Nephron progenitor cell (in vitro differentiated cells): ENCODE measurements at regions not wholly inside any gene's neighbourhood (a gene's known extent, or its start where the extent isn't known, plus 50 kb on each side); places are given as distances from the start of the nearest gene placed in this dataset.

ENCODE experiments used
- DNase-seq: peaks from one replicate; pipeline ENCODE4 v3.0.0; 2021
- H3K27ac Mint-ChIP-seq: 2 replicates; pipeline ENCODE4 v1.8.0; 2021; ENCODE audit warnings: mild to moderate bottlenecking, moderate library complexity, mixed read lengths
- H3K27me3 Mint-ChIP-seq: 2 replicates; pipeline ENCODE4 v1.8.0; 2021; ENCODE audit warnings: mild to moderate bottlenecking, low read depth, mixed read lengths; ENCODE audit not compliant: poor library complexity
- H3K36me3 Mint-ChIP-seq: 2 replicates; pipeline ENCODE4 v1.8.0; 2021; ENCODE audit warnings: low read depth, mixed read lengths
- H3K4me1 Mint-ChIP-seq: 2 replicates; pipeline ENCODE4 v1.8.0; 2021; ENCODE audit warnings: mixed read lengths
- H3K4me3 Mint-ChIP-seq: 2 replicates; pipeline ENCODE4 v1.8.0; 2021; ENCODE audit warnings: mild to moderate bottlenecking, moderate library complexity, mixed read lengths
- H3K9me3 Mint-ChIP-seq: 2 replicates; pipeline ENCODE4 v1.8.0; 2021; ENCODE audit warnings: mild to moderate bottlenecking, moderate library complexity, mixed read lengths
- TF ChIP-seq, protein P1 (sequence below): fragments of 200-600 bp; sonication (generic); IDR thresholded peaks from 2 replicates; pipeline ENCODE4 v1.5.0; 2021; ENCODE audit warnings: antibody characterized with exemption

DNA sequence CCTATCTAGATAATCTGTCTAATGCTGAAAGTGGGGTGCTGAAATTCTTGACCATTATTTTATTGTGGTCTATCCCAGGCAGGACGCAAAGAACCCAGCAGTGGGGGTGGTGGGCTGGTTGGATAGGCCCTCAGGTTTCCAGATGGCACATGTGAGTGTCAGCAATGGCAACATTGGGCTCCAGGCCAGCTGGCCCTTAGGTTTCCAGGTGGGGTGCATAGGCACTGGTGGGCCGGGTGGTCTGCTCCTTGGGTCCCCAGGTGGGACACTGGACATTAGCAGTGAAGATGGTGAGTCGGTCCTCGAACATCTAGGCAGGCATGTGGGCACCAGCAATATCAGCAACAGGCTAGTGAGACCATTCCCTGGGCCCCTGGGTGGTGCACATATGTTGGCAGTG lies 680.3 kb upstream of the ACVR2A start:
- no peaks in the 10 kb centered on the region for H3K9me3 Mint-ChIP-seq
- peaks cover 6% of the 10 kb centered on the region for H3K27me3 Mint-ChIP-seq
- no peak overlapping the region for H3K27ac Mint-ChIP-seq
- no peaks in the 10 kb centered on the region for H3K36me3 Mint-ChIP-seq
- TF ChIP-seq, protein P1, sequence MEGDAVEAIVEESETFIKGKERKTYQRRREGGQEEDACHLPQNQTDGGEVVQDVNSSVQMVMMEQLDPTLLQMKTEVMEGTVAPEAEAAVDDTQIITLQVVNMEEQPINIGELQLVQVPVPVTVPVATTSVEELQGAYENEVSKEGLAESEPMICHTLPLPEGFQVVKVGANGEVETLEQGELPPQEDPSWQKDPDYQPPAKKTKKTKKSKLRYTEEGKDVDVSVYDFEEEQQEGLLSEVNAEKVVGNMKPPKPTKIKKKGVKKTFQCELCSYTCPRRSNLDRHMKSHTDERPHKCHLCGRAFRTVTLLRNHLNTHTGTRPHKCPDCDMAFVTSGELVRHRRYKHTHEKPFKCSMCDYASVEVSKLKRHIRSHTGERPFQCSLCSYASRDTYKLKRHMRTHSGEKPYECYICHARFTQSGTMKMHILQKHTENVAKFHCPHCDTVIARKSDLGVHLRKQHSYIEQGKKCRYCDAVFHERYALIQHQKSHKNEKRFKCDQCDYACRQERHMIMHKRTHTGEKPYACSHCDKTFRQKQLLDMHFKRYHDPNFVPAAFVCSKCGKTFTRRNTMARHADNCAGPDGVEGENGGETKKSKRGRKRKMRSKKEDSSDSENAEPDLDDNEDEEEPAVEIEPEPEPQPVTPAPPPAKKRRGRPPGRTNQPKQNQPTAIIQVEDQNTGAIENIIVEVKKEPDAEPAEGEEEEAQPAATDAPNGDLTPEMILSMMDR: no peak
- no peaks in the 10 kb centered on the region for H3K4me1 Mint-ChIP-seq
- no peak for DNase-seq
- H3K4me3 Mint-ChIP-seq: no peak overlapping the region

- H3K4me3 Mint-ChIP-seq: no peak overlapping the region
- H3K9me3 Mint-ChIP-seq: no peaks in the 10 kb centered on the region
- H3K27me3 Mint-ChIP-seq: peaks cover 3% of the 10 kb centered on the region
- no peak overlapping the region for H3K27ac Mint-ChIP-seq
- no peaks in the 10 kb centered on the region for H3K36me3 Mint-ChIP-seq
- TF ChIP-seq, protein P1: no peak
- H3K4me1 Mint-ChIP-seq: no peaks in the 10 kb centered on the region
- no peak for DNase-seq
Observed at GRCh38 chr2:147161746-147162145, 683.1 kb upstream of the ACVR2A start.

DNA sequence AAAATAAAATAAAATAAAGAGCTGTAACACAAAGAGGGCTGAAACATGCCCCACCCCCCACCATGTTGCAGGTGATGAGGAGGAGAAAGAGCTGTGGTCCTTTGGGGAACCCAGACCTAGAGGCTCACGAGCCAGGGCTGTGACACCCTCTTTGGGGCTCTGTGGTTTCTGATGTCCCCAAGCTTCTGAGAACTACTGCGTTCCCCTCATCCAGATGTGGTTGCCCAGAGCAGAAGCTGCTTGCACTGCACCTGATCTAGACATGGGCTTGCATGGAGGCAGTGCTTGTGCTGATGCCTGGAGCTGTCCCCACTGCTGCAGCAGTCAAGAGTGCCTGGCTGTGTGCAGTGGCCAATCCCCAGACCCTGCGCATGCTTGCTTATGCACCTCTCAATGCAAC lies 687.9 kb upstream of the ACVR2A start:
- TF ChIP-seq, protein P1: no peak
- no peaks in the 10 kb centered on the region for H3K4me1 Mint-ChIP-seq

DNA sequence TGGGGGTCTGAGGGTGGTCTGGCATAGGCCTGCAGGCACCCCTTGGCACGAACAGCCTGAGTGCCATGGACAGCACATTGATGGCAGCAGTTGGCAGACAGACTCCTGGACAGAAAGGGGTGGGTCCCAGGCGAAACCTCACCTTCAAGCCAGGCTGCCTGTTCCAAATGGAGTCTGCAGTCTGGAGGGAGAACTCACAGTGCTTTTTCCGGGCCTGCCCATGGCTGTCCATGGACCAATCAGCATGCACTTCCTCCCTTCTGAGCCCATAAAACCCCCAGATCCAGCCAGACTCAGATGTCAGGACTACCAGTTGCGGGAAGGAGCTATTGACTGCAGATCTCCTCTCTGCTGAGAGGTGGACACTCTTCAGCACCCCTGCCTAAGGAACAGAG lies 694.6 kb upstream of the ACVR2A start:
- H3K27ac Mint-ChIP-seq: no peak overlapping the region
- TF ChIP-seq, protein P1: no peak
- DNase-seq: no peak
- H3K4me1 Mint-ChIP-seq: no peaks in the 10 kb centered on the region
- no peaks in the 10 kb centered on the region for H3K27me3 Mint-ChIP-seq
- H3K4me3 Mint-ChIP-seq: no peak overlapping the region
- H3K36me3 Mint-ChIP-seq: no peaks in the 10 kb centered on the region
- peaks cover 24% of the 10 kb centered on the region for H3K9me3 Mint-ChIP-seq

More for the DNA sequence above, 687.9 kb upstream of the ACVR2A start:
- Mint-ChIP-seq H3K9me3 (peaks cover 3% of the 10 kb centered on the region), H3K27me3 (no peaks in the 10 kb centered on the region), H3K4me3 (no peak overlapping the region), H3K27ac (no peak overlapping the region), H3K36me3 (no peaks in the 10 kb centered on the region)
- no peak for DNase-seq

DNA sequence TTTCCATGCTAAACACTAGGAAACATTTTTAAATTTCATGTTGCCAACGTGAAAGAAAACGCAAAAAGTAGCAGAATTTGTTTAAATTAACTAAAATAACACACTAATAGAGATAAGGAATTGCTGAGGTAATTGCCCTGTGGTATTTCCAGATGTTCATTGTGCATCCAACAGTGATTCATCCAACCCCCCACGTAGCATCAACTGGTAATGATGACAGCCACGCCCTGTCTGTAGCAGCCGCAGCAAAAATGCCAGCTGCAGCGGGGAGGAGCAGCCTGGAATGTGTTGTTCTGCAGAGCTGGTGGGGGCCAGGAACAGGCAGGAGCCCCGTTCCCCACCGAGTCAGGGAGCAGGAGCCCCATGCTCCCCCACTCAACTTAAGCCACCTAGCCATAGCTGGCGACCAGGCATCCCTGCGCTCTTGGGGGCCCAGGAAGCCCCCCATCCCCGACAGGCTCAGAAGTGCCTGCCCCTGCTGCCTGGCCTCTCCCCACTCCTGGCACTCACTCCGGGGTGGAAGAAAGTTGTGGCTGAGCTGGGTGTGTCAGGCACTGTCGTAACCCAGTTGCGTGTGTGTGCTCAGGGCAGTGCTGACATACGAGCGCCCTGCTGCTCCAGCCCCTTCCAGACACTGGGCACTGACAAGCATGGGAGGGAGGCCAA lies 695.1 kb upstream of the ACVR2A start:
- H3K4me3 Mint-ChIP-seq: no peak overlapping the region
- DNase-seq: no peak
- H3K4me1 Mint-ChIP-seq: no peaks in the 10 kb centered on the region
- no peaks in the 10 kb centered on the region for H3K36me3 Mint-ChIP-seq
- no peaks in the 10 kb centered on the region for H3K27me3 Mint-ChIP-seq
- TF ChIP-seq, protein P1: no peak
- H3K9me3 Mint-ChIP-seq: peaks cover 24% of the 10 kb centered on the region
- H3K27ac Mint-ChIP-seq: no peak overlapping the region

DNA sequence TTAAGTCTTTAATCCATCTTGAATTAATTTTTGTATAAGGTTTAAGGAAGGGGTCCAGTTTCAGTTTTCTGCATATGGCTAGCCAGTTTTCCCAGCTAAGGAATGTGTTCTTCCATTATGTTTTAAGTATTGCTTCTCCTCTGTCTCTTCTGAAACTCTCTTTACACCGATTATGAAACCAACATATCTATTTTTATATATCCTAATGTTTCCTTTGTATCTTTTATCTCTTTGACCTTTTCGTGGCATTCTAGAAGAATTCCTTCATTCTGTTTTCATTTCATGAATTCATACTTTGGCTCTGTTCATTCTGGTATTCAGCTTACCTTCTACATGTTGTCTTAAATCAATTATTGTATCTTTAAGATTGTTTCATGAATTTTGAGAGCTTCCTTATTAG lies 697.0 kb upstream of the ACVR2A start:
- no peak for DNase-seq
- Mint-ChIP-seq H3K36me3 (no peaks in the 10 kb centered on the region), H3K4me3 (no peak overlapping the region), H3K9me3 (peaks cover 24% of the 10 kb centered on the region), H3K4me1 (no peaks in the 10 kb centered on the region), H3K27me3 (no peaks in the 10 kb centered on the region), H3K27ac (no peak overlapping the region)
- TF ChIP-seq, protein P1: no peak
